ENCODE measurements at regions not wholly inside any gene's neighbourhood (a gene's known extent, or its start where the extent isn't known, plus 50 kb on each side); places are given as distances from the start of the nearest gene placed in this dataset.
"Not testable (repeated sequence)": the region's sequence is repeated elsewhere in the genome, so short reads cannot be mapped to it uniquely, and the experiment has no call there.

DNA sequence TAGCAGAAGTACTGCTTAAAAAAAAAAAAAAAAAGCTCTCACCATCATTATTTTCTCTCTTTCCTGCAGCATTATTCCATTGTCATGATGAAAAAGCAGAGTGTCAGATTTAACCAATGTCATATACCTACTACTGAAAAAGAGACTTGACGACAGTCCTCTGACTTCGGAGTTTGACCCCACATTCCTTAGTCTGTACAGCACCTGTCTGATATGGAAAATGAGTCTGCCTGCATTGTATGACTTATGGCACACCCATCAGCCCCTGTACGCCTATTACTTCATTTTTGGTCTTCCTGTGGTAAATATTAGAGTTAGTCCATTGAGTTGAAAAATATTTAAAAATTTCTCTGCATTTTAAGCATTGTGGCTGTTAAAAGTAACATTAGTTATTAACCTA lies 54.5 kb upstream of the NOX4 start:
- no peak for FAIRE-seq

DNA sequence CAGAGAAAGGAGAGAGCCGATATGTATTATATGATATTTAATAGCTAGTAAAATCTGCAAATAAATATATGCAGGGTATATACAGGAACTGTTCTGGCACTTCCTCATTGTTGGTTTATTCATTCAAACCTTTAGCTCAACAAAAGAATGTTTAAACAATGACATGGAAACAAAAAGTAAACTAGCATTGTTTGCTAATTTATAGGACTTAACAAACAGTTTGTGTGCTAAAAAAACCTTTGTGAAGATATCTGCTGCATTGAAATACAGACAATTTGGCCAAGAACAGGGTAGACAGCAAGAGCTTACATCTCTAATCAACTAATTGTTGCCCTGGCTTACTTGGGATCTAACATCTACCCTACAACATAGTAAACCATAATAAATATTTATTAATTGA lies 64.6 kb upstream of the NOX4 start:
- FAIRE-seq, result not testable (repeated sequence)

DNA sequence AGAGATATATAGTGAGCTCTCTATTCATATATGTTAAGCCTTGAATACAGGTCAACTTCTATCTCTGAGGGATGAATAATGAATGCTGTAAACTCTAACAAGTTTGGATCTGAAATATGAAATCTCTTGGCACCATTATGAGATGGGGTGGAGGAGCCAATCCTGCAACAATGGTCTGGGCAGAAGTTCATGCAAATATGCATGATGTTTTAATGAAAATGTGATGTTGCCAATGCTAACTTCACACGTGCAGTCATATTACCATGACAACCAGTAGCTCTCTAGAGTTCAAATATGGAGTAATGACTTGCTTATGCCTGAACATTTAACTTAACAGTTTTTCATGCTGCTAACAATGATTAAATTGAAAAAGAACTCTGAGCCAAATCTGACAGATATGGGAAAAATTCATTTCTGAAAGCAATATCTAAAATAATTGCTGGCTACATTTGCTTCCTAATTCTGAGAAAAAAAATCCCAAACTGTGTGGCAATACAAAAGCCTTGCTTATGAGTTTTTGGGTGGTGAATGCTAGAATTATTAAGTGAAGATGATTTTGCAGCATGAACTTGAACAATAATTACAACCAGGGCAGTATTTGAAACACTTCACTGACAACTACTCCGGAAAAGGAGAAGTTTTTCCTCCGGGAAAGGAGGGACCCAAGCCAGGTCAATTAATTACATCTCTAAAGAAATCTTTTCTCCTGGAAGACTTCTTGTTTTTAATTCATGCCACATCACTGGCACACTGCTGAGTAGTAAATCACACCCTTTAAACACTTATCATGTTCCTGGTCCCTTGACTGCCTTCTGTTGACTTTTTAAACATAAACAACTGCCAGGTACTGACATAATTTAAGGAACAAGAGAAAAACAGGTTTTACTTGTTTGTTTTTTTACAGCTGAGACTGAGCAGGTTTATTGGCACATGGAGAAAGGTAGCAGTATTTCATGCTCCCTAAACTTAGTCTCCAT lies 65.8 kb upstream of the NOX4 start:
- FAIRE-seq, result not testable (repeated sequence)

DNA sequence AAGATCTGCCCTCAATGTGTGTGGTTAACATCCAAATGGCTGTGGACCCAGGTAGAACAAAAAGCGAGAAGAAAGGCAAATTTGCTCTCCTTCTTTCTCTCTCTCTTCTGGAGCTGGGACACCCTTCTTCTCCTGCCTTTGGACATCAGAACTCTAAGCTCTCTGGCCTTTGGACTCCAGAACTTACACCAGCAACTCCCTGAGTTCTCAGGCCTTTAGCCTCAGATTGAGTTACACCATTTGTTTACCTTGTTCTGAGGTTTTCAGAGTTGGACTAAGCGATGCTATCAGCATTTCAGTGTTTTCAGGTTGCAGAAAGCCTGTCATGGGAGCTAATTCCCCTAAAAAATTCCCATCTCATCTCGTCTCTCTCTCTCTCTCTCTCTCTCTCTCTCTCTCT lies 69.4 kb upstream of the NOX4 start:
- FAIRE-seq, result not testable (repeated sequence)

DNA sequence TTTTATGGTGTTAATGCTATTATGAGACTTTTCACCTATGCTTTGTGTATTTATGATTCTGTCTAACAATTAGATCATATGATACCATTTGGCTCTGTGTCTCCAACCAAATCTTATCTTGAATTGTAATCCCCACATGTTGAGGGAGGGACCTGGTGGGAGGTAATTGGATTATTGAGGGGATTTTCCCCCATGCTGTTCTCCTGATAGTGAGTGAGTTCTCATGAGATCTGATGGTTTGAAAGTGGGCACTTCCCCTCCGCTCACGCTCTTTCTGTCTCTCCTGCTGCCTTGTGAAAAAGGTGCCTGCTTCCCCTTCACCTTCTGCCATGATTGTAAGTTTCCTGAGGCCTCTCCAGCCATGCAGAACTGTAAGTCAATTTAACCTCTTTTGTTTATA lies 71.6 kb upstream of the NOX4 start:
- FAIRE-seq, result not testable (repeated sequence)

DNA sequence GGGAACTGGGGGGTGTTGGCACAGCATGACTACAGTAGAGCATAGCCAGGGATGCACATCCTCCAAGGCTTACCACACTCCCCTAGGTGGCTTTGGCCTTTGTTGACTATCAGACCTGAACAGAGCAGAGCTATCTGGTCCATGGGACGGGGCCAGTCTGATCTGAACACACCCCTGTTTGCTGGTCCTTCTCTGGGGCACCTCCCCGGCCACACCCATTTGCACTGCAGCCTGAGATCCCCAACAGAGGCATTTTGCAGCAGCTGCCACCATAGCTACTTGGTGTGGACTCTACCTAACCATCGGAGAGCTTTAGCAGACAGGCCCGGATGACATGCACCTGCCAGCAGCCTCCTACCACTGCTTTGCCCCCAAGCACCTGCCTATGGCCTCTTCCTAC lies 75.8 kb upstream of the NOX4 start:
- FAIRE-seq, result no peak

DNA sequence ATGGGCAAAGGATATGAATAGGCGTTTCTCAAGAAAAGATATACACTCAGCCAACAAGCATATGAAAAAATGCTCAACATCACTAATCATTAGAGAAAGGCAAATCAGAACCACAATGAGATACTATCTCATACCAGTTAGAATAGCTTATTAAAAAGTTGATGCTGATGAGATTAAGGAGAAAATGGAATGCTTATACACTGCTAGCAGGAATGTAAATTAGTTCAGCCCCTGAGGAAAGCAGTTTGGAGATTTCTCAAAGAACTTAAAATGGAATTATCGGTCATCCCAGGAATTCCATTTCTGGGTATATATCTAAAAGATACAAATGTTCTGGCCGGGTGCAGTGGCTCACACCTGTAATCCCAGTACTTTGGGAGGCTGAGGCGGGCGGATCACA lies 78.2 kb upstream of the NOX4 start:
- not testable (repeated sequence) for FAIRE-seq

DNA sequence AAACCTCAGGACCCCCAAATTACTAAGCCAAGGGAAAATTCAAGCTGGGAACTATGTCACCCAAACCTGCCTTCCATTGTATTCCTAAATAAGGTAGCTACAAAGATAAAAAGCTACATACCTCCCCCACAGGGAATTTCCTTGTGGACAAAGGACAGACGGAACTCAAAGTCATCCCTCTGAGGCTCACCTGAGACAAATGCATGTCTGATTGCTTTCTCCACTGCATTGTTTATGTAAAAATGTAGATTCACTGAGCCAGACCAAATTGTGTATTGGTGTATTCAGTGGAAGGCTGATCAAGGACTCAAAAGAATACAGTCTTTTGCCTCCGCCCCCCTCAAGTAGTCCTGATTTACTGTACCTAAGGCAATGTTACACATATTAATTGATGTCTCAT lies 80.5 kb upstream of the NOX4 start:
- FAIRE-seq, result not testable (repeated sequence)

DNA sequence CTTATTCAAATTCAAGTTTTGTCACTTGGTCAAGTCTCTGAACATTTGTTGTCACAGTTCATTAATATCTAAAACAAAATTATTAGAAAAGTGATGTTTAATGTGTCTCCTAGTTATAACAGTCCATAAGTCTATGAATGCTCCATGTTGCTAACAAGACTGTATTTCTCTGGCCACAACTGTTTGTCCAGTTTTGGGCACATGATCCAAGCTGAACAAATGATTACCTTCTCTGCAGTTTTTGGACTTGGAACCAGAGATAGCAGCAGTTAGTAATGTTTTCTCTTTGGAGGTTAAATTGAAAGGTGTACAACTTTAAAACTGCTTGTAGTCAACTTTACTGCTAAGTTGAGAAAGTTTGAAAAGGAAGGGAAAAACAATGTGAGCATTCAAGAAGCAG lies 84.7 kb upstream of the NOX4 start:
- not testable (repeated sequence) for FAIRE-seq

DNA sequence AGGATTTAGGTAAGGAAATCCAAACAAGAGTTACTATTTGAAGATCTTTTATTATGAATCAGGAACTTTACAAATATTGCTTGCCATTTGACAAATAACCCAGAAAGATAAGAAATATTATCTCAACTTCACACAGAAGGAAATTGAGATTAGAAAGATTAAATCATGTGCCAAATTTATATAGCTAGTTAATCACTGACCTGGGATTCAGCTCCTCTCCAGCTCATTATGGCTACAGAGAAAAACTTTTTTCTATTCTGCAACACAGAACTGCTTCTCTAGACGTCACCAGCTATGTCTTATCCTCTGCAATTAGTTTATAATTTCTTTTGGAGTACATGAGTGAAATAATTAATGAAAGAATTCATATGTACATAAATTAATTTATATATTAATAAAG lies 86.3 kb upstream of the NOX4 start:
- FAIRE-seq, result not testable (repeated sequence)

DNA sequence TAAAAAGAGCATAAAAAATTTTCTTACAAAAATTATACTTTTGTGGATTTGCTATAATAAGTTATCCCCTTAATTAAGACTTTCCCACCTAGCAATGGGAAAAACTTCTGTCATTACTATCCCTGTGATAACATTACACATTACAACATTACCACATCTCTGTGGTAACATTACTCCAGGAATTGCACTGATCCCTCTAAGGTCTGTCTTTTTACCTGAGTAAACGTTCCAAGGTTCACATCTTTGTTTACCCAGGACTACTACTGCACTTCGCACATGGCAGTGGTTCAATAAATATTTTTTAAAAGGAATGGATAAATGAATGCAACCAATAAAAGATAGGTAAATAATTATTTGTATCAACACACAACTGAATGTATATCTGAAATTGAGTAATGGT lies 92.4 kb upstream of the NOX4 start:
- FAIRE-seq, result no peak

DNA sequence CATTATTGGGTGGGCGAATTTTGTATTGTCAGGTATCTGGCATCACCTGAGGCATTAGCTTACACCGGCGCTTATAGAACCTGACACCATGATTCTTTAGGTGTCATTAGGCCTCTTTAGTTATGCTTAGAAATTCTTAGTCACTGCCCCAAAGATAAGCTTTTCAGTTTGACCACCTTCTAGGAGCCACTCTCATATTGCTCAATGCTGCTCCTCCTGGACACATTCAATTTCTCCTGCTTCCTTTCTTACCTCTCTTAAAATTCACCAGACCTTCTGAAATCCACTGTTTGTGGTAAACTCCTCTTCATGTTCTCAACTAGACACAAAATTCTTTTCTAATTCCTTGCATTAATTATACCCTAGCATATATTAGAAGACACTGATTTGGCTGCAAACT lies 93.9 kb upstream of the NOX4 start:
- FAIRE-seq, result not testable (repeated sequence)

DNA sequence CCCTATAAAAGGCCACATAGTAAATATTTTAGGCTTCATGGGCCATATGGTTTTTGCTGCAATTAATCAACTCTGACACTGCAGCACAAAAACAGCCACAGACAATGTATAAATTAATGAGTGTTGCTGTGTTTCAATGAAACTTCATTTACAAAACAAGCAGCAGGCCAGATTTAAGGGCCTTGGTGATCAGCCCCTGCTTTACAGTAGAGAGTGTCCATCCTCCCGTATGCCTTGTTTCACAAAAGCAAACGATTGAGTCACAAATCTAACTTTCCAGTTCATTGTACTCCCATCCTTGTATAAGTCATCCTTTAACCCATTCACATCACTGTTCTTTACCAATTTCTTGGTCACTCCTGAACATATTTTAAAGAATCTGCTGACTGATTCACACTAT lies 94.3 kb upstream of the NOX4 start:
- not testable (repeated sequence) for FAIRE-seq

DNA sequence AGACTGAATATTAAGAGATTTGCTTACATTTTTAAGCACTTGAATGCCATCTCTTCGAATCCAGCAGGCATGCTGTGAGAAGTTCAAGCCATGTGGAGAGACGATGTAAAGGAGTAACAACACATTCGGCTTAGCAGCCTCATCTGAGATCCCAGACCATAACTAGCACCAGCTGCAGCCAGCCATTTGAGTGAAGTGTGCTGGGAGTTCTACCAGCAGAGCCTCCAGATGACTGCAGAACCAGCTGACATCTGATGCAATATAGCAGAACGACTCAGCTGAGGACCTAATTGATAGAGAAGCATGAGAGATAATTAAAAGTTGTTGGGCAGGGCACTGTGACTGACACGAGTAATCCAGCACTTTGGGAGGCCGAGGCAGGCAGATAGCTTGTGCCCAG lies 98.2 kb upstream of the NOX4 start:
- not testable (repeated sequence) for FAIRE-seq

DNA sequence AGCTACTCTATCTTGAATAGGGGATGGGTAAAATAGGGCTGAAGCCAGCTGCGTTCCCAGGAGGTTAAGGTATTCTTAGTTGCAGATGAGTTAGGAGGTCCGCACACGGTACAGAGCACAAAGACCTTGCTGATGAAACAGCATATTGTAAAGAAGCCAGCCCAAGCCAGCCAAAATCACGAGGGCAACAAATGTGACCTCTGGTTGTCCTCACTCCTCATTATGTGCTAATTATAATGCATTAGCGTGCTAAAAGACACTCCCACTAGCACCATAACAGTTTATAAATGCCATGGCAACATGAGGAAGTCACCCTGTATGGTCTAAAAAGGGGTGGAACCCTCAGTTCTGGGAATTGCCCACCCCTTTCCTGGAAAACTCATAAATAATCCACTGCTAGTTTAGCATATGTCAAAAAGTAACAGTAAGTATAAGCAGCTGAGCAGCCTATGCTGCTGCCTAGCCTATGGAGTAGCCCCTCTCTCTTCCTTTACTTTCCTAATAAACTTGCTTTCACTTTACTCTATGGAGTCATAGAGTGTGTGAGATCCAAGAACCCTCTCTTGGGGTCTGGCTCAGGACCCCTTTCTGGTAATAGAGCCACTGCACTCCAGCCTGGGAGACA lies 98.9 kb upstream of the NOX4 start:
- FAIRE-seq, result not testable (repeated sequence)

DNA sequence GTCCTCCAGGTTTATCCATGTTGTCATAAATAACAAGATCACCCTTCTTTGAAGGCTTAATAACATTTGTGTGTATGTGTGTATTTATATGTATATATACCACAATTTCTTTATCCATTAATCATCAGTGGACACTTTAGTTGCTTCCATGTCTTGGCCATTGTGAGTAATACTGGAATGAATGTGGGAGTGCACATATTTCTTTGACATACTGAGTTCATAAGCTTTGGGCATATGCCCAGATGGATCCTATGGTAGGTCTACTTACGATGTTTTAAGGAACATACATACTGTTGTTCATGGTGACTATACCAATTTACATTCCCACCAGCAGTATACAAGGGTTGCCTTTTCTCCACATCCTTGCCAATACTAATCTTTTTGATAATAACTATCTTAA lies 108.8 kb upstream of the TRIM77 start:
- FAIRE-seq, result not testable (repeated sequence)

DNA sequence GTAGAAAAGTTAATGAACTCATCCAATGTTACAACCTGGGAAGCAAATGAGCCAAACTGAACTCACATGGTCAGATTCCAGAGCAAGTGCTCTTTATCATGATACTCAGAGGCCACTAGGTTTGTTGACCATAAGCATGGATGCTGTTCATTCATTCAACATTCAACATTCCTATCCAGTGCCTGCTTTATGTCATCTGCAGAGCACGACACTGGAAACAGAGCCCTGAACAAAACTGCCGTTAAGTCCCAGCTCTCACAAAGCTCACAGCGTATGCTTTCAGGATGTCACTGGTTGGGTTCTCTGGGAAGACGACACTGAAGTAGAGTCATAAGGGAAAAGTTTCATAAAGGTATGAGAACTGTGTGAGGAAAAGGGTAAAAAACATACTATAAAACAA lies 105.8 kb upstream of the TRIM77 start:
- FAIRE-seq, result no peak

DNA sequence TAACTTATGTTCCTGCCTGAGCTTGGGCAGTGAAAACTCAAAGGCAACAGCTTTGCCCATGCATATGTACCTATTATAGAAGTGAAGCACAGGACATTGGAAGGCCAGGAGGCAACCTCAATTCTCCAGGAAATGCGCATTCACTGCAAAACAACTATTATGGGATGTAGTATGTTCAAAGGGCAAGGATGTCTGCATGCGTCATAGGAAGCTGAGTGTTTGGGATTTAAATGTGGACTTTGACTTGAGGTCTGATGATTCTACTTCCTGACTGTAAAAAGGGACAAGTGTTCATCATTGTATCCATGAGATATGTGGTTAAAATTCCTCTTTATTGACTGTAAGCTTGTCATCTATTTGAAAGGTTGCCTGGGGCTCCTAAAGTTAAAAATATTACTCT lies 103.3 kb upstream of the TRIM77 start:
- not testable (repeated sequence) for FAIRE-seq

DNA sequence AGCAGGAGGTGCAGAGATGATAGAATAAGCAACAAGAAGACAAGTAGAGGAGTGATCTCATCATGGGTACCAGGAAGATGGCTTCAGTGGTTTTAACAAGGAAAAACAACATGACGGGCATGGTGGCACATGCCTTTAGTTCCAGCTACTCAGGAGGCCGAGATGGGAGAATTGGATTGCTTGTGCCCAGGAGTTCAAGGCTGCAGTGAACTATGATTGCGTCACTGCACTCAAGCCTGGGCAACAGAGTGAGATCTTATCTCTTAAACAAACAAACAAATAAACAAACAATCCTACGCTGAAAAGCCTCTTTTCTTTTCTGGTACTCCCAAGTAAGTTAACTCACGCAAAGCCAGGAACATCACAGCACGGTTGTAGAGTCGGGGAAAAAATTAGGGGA lies 102.6 kb upstream of the TRIM77 start:
- FAIRE-seq, result not testable (repeated sequence)

DNA sequence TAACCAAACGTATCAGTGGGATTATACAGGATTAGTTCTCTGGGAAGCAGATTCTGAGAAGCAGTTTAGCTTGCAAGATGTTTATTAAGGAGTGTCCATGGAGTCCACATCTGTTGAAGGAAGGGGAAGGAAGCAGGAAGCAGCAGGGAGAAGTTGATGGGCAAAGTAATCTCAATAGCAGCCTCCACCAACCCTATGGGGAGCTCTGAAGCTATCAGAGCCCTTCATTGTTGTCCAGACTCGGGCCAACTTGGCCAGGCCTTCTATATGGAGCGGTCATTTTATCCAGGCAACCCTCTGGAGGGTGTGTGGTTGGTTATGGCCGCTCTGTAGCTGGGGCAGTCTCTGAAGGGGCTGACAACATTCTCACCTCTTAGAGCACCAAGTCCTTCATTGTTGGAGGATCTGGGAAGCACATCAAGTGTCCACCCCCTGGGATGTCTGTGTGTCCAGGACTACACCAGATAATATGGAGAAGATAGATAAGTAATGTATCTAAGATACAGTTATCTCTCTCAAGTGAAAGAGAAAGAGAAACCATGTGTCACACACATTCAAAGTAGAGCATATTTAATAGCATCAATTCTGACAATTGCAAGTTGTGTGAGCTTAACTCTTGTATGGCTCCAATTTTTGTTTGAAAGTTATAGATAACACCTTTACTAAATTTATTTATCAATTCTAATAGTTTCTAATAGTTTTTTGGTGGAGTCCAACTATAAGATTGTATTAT lies 101.7 kb upstream of the TRIM77 start:
- FAIRE-seq, result no peak

DNA sequence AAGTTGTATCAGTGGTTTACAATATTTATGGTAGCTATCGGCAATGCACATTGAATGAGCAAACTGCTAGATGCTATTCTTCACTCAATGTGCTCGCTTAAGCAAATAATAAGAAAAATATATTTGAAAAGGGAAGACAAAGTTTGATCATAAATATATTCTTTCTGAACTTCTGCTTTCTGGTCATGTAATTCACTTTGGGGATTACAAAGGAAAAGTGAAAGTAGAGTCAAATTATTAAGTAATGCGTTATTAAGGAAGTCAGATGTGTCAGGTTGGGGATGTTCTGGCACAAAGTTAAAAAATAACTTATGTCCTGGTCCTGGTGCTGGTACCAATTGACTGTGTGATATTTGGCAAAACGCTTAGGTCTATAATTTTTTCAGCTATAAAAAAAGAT lies 98.0 kb upstream of the TRIM77 start:
- FAIRE-seq, result no peak

DNA sequence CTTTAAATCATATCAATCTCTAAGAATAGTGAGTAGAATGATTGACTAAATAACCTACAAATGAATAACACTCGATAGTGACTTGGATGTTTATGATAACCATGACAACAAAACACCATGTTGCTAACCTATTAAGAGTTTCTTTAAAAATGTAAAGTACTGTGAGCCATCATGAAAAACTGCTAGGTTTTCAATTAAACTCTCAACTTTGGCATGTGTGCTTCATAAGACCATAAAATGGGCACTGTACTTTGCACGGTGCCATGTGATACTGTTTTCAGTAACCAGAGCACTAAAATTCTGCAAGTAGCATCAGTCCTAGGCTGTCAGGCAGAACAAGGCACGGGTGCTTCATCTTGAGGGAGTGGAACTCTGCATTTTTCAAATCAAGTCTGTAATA lies 96.2 kb upstream of the TRIM77 start:
- no peak for FAIRE-seq

DNA sequence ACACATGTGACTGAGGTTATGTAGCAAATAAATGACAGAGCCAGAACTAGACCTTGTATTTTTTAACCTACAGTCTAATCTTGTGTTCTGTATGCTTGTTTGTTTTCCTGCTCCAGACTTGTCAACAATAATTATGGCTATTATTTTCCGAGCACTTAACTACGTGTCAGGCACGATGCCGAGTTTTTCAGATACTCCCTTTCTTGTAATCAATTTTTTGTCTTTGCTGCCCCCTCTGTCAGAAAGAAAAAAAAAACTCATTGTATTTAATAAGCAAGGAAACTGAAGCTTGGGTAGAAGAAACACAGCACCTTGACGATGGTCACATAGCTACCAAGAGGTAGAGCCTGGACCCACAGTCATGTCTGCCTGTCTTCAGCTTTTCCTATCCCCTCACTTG lies 95.7 kb upstream of the TRIM77 start:
- not testable (repeated sequence) for FAIRE-seq

DNA sequence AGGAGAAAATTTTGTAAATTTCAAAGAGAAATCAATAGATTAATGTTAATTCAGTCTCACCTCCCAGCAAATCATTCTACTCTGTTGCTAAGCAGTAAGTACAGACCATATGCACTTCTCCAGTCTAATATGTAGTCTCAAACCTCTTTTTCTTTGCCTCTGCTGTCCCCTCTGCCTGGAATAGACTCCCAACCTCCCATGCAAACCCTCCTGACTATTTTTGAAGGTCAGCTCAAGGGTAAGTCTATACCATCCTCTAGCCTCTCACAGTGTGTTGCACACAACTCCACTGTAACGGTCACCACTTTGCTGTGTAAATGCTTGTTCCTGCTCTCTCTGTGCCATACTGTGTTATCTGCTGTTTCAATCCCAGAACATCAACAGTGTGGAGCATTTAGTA lies 94.5 kb upstream of the TRIM77 start:
- not testable (repeated sequence) for FAIRE-seq

Measured in TTC549 (cell line).